GM12875 (cell line): ENCODE measurements at regions not wholly inside any gene's neighbourhood (a gene's known extent, or its start where the extent isn't known, plus 50 kb on each side); places are given as distances from the start of the nearest gene placed in this dataset.
"Not testable (repeated sequence)": the region's sequence is repeated elsewhere in the genome, so short reads cannot be mapped to it uniquely, and the experiment has no call there.

Experiments used
- H3K4me3 ChIP-seq: one replicate; pipeline ENCODE4 v1.5.1; 2011; ENCODE audit warnings: low read depth, low read length, control low read depth
- TF ChIP-seq, protein P1 (sequence below): IDR thresholded peaks from 2 replicates; pipeline ENCODE4 v1.5.1; 2011; ENCODE audit warnings: low read depth, mild to moderate bottlenecking, control low read depth, inconsistent platforms, low read length, moderate library complexity, borderline replicate concordance; ENCODE audit not compliant: insufficient read depth

DNA sequence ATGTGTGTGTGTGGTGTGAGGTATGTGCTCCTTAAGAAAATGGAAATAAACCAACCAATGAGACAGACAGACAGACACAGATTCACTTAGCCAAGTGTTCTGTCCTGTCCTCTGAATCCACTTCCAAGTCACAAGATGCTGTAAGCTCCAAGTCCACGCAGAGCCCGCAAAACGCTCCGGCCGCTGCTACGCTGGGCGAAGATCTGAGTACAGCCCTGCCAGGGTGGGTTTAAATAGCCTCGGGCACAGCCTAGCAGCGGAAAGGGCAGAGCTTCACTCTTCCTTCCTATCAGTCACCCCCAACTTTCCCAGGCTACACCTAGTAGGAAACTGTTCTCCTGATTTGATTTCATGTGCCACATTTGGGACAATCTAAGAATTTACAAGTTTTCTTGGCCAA lies 121.2 kb upstream of the ANKRD30BL start:
- TF ChIP-seq, protein P1, sequence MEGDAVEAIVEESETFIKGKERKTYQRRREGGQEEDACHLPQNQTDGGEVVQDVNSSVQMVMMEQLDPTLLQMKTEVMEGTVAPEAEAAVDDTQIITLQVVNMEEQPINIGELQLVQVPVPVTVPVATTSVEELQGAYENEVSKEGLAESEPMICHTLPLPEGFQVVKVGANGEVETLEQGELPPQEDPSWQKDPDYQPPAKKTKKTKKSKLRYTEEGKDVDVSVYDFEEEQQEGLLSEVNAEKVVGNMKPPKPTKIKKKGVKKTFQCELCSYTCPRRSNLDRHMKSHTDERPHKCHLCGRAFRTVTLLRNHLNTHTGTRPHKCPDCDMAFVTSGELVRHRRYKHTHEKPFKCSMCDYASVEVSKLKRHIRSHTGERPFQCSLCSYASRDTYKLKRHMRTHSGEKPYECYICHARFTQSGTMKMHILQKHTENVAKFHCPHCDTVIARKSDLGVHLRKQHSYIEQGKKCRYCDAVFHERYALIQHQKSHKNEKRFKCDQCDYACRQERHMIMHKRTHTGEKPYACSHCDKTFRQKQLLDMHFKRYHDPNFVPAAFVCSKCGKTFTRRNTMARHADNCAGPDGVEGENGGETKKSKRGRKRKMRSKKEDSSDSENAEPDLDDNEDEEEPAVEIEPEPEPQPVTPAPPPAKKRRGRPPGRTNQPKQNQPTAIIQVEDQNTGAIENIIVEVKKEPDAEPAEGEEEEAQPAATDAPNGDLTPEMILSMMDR, result no peak
- no peak overlapping the region for H3K4me3 ChIP-seq

DNA sequence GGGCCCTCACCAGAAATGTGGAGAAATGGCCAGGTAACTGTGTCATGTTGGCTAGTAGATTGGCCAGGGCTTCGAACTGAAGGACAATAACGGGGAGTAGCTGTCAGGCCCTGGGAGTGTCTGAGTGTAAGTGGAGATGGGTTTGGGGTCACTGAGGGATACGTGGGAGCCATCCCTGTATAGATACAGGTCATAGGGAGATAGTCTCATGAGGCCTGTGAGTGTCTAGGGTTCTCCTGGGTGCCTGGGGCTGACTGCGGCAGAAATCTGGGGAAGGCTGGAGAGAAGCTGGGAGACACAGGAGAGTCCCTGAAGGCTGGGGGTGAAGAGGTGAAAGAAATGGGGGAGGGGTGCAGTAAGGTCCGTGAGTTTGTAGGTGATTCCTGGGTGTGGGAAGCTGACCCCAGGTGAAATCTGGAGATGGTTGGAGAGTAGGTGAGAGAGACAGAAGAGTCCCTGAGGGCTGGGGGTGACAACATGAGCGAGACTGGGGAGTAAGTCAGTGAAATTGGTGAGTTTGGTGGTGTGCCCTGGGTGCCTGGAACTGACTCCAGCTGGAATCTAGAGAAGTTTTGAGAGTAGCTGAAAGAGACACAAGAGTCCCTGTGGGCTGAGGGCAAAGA lies 124.6 kb upstream of the ANKRD30BL start:
- H3K4me3 ChIP-seq, result not testable (repeated sequence)

DNA sequence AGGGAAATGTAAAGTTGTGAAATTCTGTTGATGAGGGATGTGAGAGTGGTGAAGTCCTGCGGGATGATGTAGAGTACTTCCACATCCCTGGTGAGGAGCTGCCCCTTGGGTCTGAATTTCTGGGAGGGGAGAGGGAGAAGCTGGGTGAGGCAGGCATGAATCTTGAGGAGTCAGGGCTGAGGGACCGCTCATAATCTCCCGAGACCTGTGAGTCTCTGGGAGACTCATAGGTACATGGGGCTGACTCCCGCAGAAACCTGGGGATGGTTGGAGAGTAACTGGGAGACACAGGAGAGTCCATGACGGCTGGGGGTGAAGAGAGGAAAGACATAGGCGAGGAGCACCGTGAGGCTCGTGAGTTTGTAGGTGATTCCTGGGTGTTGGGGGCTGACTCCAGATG lies 126.2 kb upstream of the ANKRD30BL start:
- H3K4me3 ChIP-seq, result not testable (repeated sequence)

DNA sequence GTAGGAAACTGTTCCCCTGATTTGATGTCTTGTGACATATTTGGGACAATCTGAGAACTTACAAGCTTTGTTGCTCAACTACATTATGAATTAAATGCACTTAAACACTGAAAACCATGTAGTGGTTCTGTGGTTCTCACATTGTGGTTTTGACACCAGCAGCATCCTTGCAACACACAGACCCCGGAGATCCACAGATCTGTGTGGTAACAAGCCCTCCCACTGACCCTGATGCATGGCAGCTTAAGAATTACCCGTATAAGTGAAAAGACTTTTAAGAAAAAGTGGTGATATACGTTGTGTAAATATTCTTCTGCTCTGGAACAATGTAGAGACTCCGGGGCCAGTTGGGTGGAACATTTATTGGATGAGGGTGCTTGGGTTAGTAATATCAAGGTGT lies 127.4 kb upstream of the ANKRD30BL start:
- not testable (repeated sequence) for H3K4me3 ChIP-seq

DNA sequence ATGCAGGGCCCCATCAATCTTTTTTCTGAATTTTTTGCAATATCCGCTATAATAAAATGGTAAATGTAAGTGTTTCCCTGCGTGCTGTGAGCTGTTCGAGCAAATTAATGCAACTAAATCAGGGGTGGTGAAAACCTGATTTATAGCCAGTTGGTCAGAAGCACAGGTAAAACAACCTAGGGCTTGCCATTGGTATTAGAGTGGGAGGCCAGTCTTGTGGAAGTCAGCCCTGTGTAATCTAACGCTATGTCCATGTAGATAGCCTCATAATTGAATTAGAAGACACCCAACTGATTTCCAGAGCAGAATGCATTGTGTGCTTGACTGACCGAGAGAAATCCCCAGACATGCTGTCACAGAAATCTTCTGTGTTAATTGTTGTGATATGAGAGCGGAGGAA lies 126.8 kb upstream of the GPR39 start:
- not testable (repeated sequence) for H3K4me3 ChIP-seq

DNA sequence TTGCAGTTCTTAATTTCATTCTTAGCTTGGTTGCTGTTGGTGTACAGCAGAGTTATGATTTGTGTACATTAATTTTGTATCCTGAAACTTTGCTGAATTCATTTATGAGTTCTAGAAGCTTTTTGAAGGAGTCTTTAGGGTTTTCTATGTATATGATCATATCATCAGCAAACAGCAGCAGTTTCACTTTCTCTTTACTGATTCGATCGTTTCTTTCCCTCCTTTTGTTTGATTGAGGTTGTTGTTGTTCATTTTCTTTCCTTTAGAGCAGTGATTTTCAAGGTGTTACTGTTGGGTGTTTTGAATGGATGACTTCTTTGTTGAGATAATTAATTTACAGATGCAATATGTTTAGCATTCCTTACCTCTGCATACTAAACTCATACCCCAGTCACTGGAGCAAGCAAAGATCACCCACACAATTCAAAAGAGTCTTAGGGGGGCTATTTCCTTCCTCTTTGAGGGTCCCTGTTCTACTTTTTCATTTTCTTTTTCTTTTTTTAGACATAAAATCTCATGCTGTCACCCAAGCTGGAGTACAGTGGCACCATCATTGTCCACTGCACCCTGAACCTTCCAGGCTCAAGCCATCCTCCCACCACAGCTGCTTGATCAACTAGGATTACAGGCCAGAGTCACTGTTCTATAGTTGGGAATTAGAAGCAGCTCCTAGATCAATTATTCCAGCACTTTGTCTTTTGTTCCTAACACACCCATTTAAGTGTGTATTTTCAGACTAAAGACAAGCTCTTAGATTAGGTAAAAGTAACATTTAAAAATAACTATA lies 115.8 kb upstream of the GPR39 start:
- H3K4me3 ChIP-seq, result not testable (repeated sequence)

DNA sequence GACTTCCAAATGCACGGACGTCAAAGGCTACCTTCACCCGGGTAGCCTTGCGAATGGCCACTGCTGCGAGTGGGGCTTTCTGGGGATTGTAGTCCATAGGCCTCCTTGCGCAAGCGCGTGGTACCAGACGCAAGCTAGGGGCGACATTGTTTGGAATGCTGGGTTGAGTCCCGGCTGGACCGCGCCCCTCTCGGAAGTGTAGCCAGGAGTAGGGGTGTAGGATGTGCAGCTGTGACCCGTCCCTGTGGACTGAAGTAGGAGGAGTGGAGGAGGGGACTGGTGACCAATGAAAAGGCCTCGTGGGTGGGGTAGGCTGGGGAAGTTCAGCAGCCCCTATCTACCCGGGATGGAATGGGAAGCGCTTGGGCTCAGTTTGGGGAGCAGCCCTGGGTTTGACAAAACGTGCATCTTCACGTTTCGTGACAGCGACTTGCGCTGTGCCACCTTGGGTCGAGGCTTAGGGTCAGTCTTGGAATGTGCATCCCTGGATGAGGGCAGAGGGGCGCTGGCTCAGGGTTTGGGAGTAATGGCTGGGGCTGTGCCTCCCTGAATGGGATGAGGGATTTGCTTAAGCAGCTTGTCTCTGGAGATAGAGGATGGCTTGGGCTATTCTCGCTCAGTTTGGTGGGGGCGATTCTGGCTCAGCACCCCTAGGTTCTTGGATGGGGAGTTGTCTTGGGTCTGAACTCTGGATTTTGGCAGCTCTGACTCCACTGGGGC lies 111.8 kb upstream of the GPR39 start:
- not testable (repeated sequence) for H3K4me3 ChIP-seq

DNA sequence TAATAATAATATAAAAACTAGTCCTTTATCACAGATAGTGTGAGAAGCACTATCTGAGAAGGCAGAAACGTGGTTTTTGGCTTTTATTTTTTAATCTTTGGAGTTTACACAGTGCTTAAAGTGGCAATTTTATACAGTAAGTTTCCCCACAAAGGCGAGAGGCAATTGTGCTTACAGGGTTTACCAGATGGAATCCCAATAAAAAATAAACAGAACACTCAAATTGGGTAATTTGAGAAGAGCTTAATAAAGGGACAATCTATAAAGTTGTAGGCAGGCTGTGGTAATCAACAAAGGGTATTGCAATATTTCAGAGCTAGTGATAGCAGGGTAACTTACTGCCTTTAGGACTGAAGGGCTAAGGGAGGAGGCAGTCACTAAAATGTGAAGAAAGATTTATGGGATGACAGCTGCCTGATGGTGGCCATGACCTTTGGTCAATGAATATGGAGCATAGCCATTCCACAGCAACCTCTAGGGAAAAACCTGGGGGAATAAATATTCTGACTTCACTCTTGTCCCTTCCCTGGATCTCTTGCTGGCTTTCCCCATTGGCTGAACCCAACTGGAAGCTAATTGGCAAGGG lies 108.9 kb upstream of the GPR39 start:
- H3K4me3 ChIP-seq, result not testable (repeated sequence)

DNA sequence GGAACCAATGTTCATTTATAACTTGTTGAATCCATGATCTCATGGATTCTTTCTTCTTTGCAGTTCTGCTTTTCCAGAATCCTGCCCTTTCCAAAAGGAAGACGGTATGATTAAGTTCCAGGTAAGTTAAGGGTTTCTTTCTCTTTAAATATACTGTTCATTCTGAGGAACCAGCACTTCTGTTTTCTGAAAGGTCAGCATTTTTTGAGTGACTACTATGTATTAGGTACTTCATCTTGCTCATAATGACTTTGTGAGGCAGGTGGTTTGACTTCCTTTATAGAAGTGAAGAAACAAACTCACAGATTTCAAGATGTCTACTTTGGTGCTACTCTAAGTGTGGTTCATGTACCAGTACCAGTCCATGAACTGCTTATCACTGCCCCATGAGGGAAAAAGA lies 107.4 kb upstream of the GPR39 start:
- not testable (repeated sequence) for H3K4me3 ChIP-seq

DNA sequence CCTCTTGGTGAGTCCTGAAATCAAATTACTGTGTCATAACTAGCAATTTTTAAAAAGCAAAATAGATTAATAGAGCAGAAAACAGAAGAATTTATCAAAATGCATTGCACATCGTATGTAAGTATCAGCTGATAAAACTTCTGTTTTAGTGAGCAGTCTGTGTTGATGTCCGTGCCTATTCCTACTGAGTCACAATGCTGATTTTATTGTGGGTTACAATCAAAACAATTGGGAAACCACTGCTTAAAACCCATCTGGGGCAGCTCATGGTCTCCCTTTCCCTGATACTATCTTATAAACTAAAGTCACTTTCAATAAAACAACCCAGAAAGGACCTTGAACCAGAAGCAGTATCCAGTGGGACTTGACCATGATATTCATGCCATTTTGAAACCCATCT lies 101.1 kb upstream of the GPR39 start:
- H3K4me3 ChIP-seq, result not testable (repeated sequence)

DNA sequence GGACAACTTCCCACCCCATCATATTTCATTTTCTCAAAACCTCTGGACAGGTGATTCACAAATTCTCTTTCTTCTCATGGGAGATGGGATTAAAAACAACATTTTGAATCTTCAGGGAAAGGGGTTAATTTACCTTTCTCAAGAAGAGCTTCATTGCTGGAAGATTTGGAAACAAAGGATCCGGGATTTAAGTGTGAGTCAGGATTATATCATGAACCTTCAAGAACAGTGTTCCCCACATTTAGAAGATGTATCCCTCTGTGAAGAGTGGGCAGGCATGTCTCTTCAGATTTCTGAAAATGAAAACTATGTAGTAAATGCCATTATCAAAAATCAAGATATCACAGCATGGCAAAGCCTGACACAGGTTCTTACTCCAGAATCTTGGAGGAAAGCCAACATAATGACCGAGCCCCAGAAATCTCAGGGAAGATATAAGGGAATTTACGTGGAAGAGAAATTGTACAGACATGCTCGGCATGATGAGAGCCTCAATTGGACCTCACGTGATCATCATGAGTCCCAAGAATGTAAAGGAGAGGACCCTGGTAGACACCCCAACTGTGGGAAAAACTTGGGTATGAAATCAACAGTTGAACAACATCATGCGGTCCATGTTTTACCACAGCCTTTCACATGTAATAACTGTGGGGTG lies 99.5 kb upstream of the GPR39 start:
- H3K4me3 ChIP-seq, result not testable (repeated sequence)

DNA sequence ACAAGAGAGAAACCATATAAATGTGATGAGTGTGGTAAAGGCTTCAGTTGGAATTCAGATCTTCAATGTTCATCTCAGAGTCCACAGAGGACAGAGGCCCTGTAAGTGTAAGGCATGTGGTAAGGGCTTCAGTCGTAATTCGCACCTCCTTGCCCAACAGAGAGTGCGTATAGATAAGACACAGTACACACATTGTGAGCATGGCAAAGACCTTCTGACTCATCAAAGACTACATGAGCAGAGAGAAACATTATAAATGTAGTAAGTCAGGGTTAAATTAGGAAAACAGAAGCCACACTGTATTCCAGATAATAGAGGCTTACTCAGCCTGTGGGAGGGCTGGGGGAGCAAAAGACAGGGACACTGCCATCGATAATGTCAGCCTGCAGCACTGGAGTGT lies 98.1 kb upstream of the GPR39 start:
- H3K4me3 ChIP-seq, result not testable (repeated sequence)

DNA sequence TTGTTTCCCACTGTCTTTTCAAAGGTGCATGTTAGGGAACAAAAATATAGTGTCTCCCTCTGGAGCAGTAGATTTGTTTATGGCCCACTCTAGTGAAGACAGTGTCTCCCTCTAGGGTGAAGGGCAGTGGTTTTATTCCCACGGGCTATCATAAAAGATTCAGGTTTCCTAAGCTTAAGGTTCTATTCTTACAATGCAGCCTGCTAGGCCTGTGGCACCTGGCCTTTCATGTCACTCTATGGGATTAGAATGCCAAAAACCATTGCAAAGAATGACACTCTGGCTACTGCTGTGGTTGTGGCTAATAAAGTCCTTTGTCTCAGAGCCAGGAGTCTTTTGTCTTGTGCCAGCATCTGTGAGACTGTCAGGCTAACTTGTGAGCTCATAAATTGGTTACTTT lies 92.6 kb upstream of the GPR39 start:
- H3K4me3 ChIP-seq, result not testable (repeated sequence)

DNA sequence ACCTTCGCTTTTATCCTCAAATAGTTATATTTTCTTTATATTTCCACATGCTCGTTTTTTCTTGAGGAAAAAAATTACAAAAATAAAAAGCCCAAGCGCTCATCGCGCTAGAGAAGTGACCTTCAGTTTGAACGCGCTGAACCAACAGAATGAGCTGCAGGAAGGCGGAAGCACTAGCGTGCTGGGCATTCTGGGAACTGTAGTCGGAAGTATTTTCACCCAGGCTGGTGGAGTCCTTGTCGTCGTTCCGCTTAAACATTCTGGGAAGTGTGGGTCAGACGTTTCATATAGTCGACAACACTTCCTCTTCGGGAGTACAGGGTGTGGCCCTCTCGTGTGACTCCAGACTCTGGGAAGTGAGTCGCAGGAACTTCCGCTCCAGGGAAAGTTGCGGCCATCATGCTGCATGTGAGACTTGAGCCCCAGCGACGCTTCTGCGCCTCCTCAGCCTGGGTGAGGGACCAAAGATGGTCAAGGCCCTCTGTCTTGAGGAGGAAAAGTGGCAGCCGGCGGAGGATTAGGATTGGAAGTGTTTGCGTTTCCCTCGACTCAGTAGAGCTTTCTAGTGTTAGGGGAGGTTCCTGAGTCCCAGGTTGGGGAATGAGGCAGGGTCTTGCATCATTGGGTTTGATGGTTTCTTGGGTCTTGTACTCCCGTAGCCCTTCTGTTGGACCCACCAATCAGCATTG lies 84.1 kb upstream of the GPR39 start:
- H3K4me3 ChIP-seq, result not testable (repeated sequence)

DNA sequence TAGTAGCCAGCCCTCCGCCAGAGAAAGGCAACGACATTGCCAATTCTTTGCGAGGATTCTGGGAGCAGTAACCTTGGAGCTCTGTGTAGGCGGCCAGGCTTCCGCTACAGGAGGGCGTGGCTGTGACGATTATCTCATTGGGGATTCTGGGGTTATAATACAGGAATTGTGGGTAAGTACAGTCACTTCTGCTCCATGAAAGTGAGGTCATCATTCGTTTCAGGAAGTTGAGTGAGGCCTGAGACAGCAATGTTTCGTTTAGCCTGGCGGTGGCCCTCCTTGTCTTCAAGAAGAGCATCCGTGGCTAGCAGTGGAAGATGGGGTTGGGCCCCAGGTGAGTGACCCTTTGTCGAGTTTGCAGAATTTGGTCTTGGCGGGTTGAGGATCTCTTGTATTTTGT lies 79.5 kb upstream of the GPR39 start:
- not testable (repeated sequence) for H3K4me3 ChIP-seq

DNA sequence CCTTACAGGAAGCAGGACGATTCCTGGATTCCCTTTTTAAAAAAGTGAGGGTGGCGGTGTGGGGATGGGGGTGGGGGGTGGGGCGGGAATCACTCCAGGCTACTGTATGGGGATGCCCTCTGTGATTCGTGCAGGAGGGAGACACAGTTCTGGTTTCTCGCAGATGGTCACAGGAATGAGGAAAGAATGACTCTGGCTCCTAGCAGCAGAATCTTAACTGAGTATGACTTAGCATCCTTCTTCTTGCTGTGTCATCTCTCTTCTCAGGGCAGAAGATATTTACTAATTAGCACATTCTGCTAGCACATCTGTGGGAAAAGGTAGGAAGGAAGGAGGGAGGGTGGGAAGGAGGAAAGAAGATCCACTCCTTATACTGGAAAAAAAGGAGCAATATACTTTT lies 78.8 kb upstream of the GPR39 start:
- H3K4me3 ChIP-seq, result not testable (repeated sequence)

DNA sequence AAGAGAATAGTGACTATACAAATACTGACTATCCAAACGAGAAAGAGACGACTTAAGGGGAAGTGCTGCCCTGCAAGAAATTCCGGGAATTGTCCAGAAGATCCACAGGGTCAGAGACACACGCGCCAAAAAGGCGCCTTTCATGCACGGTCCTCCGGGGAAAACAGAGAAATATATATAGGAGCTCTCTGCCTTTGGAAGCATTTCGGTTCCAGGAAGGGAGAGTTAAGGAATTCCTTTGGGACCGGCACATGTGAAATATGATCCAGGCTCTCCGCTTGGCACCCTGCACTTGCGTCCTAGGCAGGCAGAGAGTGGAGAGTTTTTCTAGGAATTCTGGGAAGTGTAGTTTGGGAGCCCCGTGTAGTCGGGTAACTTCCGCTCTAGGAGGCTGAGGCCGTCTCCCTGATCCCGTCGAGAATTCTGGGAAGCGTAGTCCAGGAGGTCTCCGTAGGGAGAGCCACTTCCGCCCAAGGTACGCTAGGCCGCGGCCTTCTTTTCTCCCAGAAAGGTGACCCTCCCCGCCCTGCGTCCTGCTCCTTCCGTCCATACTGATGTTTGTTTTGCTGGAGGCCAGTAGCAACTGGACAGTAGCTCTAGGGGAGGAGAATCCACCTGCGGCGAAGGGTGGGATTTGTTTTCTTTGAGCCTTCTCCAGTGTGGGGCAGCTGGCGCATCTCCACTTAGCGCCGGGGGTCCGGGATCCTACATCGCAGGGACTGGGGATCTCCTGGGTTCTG lies 69.4 kb upstream of the GPR39 start:
- H3K4me3 ChIP-seq, result not testable (repeated sequence)
